ENCODE measurements at regions not wholly inside any gene's neighbourhood (a gene's known extent, or its start where the extent isn't known, plus 50 kb on each side); places are given as distances from the start of the nearest gene placed in this dataset.

- peaks cover 13% of the 10 kb centered on the region; the same call in 1 of the 2 replicates for H3K9me2 ChIP-seq (ENCODE audit: insufficient read depth)
- Mint-ChIP-seq H3K4me3 (no peak overlapping the region), H3K4me1 (peaks cover 23% of the 10 kb centered on the region), H3K36me3 (ENCODE audit: low read depth) (peaks cover 10% of the 10 kb centered on the region; the same call in 2 of the 3 replicates), H3K27me3 (ENCODE audit: insufficient read depth, low read depth, poor library complexity) (peaks cover 5% of the 10 kb centered on the region), H3K9me3 (peaks cover 16% of the 10 kb centered on the region; the same call in 2 of the 3 replicates), H3K27ac (no peak overlapping the region)
- H3K36me3 ChIP-seq (ENCODE audit: insufficient read depth) = no peaks in the 10 kb centered on the region
- no peaks in the 10 kb centered on the region for H4K20me1 ChIP-seq (replicated peaks; ENCODE audit: insufficient read depth)
- ATAC-seq = no peak
- H3K27me3 ChIP-seq (ENCODE audit: insufficient read depth) = no peaks in the 10 kb centered on the region
- TF ChIP-seq NANOG (IDR thresholded peaks at IDR 0.05; ENCODE audit: borderline replicate concordance) (no peak), ZNF331 (CRISPR knock-in tag; IDR thresholded peaks at IDR 0.05; ENCODE audit: low read depth) (no peak), ZNF114 (CRISPR knock-in tag; IDR thresholded peaks at IDR 0.05) (no peak), EZH2phosphoT487 (IDR thresholded peaks at IDR 0.05; ENCODE audit: unreplicated experiment) (no peak), ETS1 (IDR thresholded peaks at IDR 0.05) (no peak), STAT1 (IDR thresholded peaks at IDR 0.05; ENCODE audit: unreplicated experiment) (no peak), POLR2AphosphoS5 (IDR thresholded peaks at IDR 0.05; ENCODE audit: low read depth) (no peak), CREB1 (CRISPR knock-in tag; IDR thresholded peaks at IDR 0.05; ENCODE audit: low read depth) (no peak), CTCF (conservative IDR thresholded peaks at IDR 0.05; ENCODE audit: low read depth in 2 of 2) (no peak), ZNF462 (CRISPR knock-in tag; IDR thresholded peaks at IDR 0.05) (no peak), REST (IDR thresholded peaks at IDR 0.05; ENCODE audit: unreplicated experiment) (no peak), EZH2 (IDR thresholded peaks at IDR 0.05; ENCODE audit: low read depth, unreplicated experiment) (no peak), JUNB (IDR thresholded peaks at IDR 0.05; ENCODE audit: unreplicated experiment) (no peak)
- H3K4me1 ChIP-seq (ENCODE audit: insufficient read depth) = 0 out of 2 replicates have a peak, but pooled peaks cover 3% of the 10 kb centered on the region
- H3K4me3 ChIP-seq = no peak overlapping the region
- no peak overlapping the region for H3K27ac ChIP-seq (ENCODE audit: low read depth)
- DNase-seq (ENCODE audit: low spot score) = no peak
- no peaks in the 10 kb centered on the region for H3K79me2 ChIP-seq (replicated peaks; ENCODE audit: insufficient read depth)
- no peak overlapping the region for H3K4me2 ChIP-seq
- H2AFZ ChIP-seq = peak overlapping the region; percentile 64; the same call in 1 of the 2 replicates
- H3F3A ChIP-seq (replicated peaks; ENCODE audit: low read depth) = no peaks in the 10 kb centered on the region
Observed at GRCh38 chr3:31039145-31039544, 144.7 kb upstream of the GADL1 start.
